Large intestine (tissue), 3 donors: ENCODE measurements at regions not wholly inside any gene's neighbourhood (a gene's known extent, or its start where the extent isn't known, plus 50 kb on each side); places are given as distances from the start of the nearest gene placed in this dataset.
"Not testable (repeated sequence)": the region's sequence is repeated elsewhere in the genome, so short reads cannot be mapped to it uniquely, and the experiment has no call there.

Experiments used
- DNase-seq, 2 donors: peaks; one replicate each; pipeline versions ENCODE4 v3.0.0 to v3.0.0-alpha.2; 2013
- H3K27ac ChIP-seq: one replicate; pipeline ENCODE4 v1.5.1; 2013; ENCODE audit warnings: low read length
- H3K27me3 ChIP-seq: 2 replicates; pipeline ENCODE4 v1.6.1; 2013; ENCODE audit warnings: low read length; ENCODE audit not compliant: control insufficient read depth, insufficient read depth
- H3K36me3 ChIP-seq: 2 replicates; pipeline ENCODE4 v1.6.1; 2013; ENCODE audit warnings: low read length; ENCODE audit not compliant: control insufficient read depth, insufficient read depth
- H3K4me1 ChIP-seq: one replicate; pipeline ENCODE4 v1.6.1; 2013; ENCODE audit warnings: low read length; ENCODE audit not compliant: control insufficient read depth, insufficient read depth
- H3K4me3 ChIP-seq: one replicate; pipeline ENCODE4 v1.5.1; 2013; ENCODE audit warnings: low read length
- H3K9me3 ChIP-seq: one replicate; pipeline ENCODE4 v1.6.1; 2013; ENCODE audit warnings: mild to moderate bottlenecking, low read depth, low read length, moderate library complexity; ENCODE audit not compliant: control insufficient read depth
- WGBS: methylation state at CpG from one replicate; pipeline ENCODE4 v1.1.5; 2013; ENCODE audit warnings: low lambda C conversion rate; ENCODE audit not compliant: insufficient coverage; 5-methylcytosine and 5-hydroxymethylcytosine counted together

GRCh38 chr10:108561649-108562048 lies 1361.7 kb downstream of the XPNPEP1 start:
- no peaks in the 10 kb centered on the region for H3K36me3 ChIP-seq
- H3K27ac ChIP-seq, result no peak overlapping the region
- DNase-seq, result no peak
- H3K4me3 ChIP-seq, result no peak overlapping the region
- no CpG with 5 or more reads among the region's 1 CpG for WGBS
- H3K9me3 ChIP-seq, result peaks cover 4% of the 10 kb centered on the region
- H3K4me1 ChIP-seq, result no peaks in the 10 kb centered on the region
- H3K27me3 ChIP-seq, result no peaks in the 10 kb centered on the region

GRCh38 chr10:108560488-108560887 lies 1362.8 kb downstream of the XPNPEP1 start:
- no peaks in the 10 kb centered on the region for H3K4me1 ChIP-seq
- no peaks in the 10 kb centered on the region for H3K9me3 ChIP-seq
- H3K36me3 ChIP-seq, result no peaks in the 10 kb centered on the region
- no peaks in the 10 kb centered on the region for H3K27me3 ChIP-seq
- no peak overlapping the region for H3K4me3 ChIP-seq
- H3K27ac ChIP-seq, result no peak overlapping the region
- DNase-seq, result no peak

GRCh38 chr10:108556186-108556585 lies 1367.1 kb downstream of the XPNPEP1 start:
- no peak for DNase-seq
- H3K27ac ChIP-seq, result no peak overlapping the region
- WGBS, result no CpG with 5 or more reads among the region's 4 CpGs
- no peaks in the 10 kb centered on the region for H3K36me3 ChIP-seq
- H3K4me3 ChIP-seq, result no peak overlapping the region
- H3K4me1 ChIP-seq, result no peaks in the 10 kb centered on the region
- H3K27me3 ChIP-seq, result no peaks in the 10 kb centered on the region
- H3K9me3 ChIP-seq, result no peaks in the 10 kb centered on the region

- WGBS, result no CpG with 5 or more reads among the region's 1 CpG
- no peak overlapping the region for H3K27ac ChIP-seq
- no peaks in the 10 kb centered on the region for H3K9me3 ChIP-seq
- H3K36me3 ChIP-seq, result no peaks in the 10 kb centered on the region
- DNase-seq, result no peak
- no peaks in the 10 kb centered on the region for H3K4me1 ChIP-seq
- no peak overlapping the region for H3K4me3 ChIP-seq
- no peaks in the 10 kb centered on the region for H3K27me3 ChIP-seq
Observed at GRCh38 chr10:108545921-108546320, 1377.4 kb downstream of the XPNPEP1 start.

GRCh38 chr10:108544500-108545120 lies 1378.7 kb downstream of the XPNPEP1 start:
- no peak overlapping the region for H3K4me3 ChIP-seq
- H3K9me3 ChIP-seq, result no peaks in the 10 kb centered on the region
- H3K27me3 ChIP-seq, result no peaks in the 10 kb centered on the region
- no peaks in the 10 kb centered on the region for H3K4me1 ChIP-seq
- no peaks in the 10 kb centered on the region for H3K36me3 ChIP-seq
- peak; percentile 25 to 45 for DNase-seq
- H3K27ac ChIP-seq, result no peak overlapping the region
- no CpG with 5 or more reads among the region's 10 CpGs for WGBS

- WGBS, result no CpG with 5 or more reads among the region's 6 CpGs
Observed at GRCh38 chr10:108533551-108533950, 1369.0 kb upstream of the SORCS1 start.

GRCh38 chr10:108523016-108523800 lies 1358.7 kb upstream of the SORCS1 start:
- H3K27ac ChIP-seq, result no peak overlapping the region
- no peaks in the 10 kb centered on the region for H3K36me3 ChIP-seq
- WGBS, result 95% methylated on average over 2 of the region's 4 CpGs
- no peak overlapping the region for H3K4me3 ChIP-seq
- no peaks in the 10 kb centered on the region for H3K4me1 ChIP-seq
- no peak for DNase-seq
- H3K27me3 ChIP-seq, result no peaks in the 10 kb centered on the region
- no peaks in the 10 kb centered on the region for H3K9me3 ChIP-seq

More at GRCh38 chr10:108533551-108533950, 1369.0 kb upstream of the SORCS1 start:
- not testable (repeated sequence) for H3K27me3 ChIP-seq, DNase-seq, H3K9me3 ChIP-seq, H3K36me3 ChIP-seq, H3K27ac ChIP-seq, H3K4me3 ChIP-seq, H3K4me1 ChIP-seq

GRCh38 chr10:108521827-108522492 lies 1357.5 kb upstream of the SORCS1 start:
- Histone ChIP-seq H3K36me3 (no peaks in the 10 kb centered on the region), H3K9me3 (no peaks in the 10 kb centered on the region), H3K27ac (no peak overlapping the region), H3K4me1 (no peaks in the 10 kb centered on the region), H3K27me3 (no peaks in the 10 kb centered on the region), H3K4me3 (no peak overlapping the region)
- DNase-seq, result peak in 1 of 2 donors; percentile 1
- 15% methylated on average over 3 of the region's 8 CpGs for WGBS

GRCh38 chr10:108515821-108516220 lies 1351.3 kb upstream of the SORCS1 start:
- no peak for DNase-seq
- no peaks in the 10 kb centered on the region for H3K27me3 ChIP-seq
- no peak overlapping the region for H3K27ac ChIP-seq
- H3K9me3 ChIP-seq, result no peaks in the 10 kb centered on the region
- no CpG with 5 or more reads among the region's 2 CpGs for WGBS
- no peaks in the 10 kb centered on the region for H3K4me1 ChIP-seq
- no peaks in the 10 kb centered on the region for H3K36me3 ChIP-seq
- no peak overlapping the region for H3K4me3 ChIP-seq

- WGBS, result 89% methylated on average over 1 of the region's 3 CpGs
- Histone ChIP-seq H3K4me1 (no peaks in the 10 kb centered on the region), H3K9me3 (no peaks in the 10 kb centered on the region), H3K36me3 (no peaks in the 10 kb centered on the region), H3K27ac (no peak overlapping the region), H3K27me3 (no peaks in the 10 kb centered on the region), H3K4me3 (no peak overlapping the region)
- no peak for DNase-seq
Observed at GRCh38 chr10:108500396-108500795, 1335.9 kb upstream of the SORCS1 start.
